HG02623 (cell line): ENCODE measurements at regions not wholly inside any gene's neighbourhood (a gene's known extent, or its start where the extent isn't known, plus 50 kb on each side); places are given as distances from the start of the nearest gene placed in this dataset.

ENCODE experiments used
- ATAC-seq: cut with Tn5 transposase; IDR thresholded peaks from one replicate; pipeline ENCODE4 v1.9.1; 2021; ENCODE audit warnings: moderate library complexity; ENCODE audit not compliant: unreplicated experiment

- peak; percentile 71 for ATAC-seq
Observed at GRCh38 chr2:204046145-204046544, 109.6 kb downstream of the ICOS start.

DNA sequence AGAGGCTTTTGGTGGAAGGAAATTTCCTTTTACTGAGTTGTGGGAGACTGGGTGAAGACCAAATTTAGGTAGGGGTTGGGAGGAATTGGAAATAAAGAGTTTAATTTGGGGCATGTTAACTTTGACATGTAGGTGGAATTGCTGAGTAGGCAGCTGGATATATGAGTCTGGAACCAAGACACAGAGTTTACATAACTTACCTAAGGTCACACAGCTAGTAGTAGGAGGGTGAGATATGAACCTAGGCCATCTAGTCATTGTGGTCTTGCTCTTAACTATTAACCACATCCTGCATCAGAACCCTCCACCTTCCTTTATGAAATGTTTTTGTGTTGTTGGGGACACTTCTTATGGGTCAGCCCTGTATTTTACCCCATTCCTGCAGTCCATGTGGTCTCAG, 113.1 kb downstream of the ICOS start:
- peak; percentile 51 for ATAC-seq

DNA sequence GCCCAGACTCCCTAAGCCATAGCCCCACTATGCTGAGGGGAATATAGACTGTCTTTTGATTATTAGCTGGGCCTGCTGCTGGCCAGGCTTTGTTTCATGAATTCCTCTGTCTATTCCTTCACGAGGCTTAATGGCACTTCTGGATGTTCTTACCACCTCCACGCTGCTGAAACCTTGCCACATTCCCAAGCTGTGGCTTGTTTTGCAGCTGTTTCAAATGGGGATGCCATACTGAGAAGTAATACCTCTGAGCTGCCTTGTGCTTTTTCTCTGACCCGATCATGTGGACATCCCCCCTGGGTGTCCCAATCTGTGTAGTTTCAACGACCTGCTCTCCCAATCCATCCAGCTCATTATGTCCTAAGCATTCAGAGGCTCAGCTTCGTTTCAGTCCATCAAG, 114.1 kb downstream of the ICOS start:
- no peak for ATAC-seq

DNA sequence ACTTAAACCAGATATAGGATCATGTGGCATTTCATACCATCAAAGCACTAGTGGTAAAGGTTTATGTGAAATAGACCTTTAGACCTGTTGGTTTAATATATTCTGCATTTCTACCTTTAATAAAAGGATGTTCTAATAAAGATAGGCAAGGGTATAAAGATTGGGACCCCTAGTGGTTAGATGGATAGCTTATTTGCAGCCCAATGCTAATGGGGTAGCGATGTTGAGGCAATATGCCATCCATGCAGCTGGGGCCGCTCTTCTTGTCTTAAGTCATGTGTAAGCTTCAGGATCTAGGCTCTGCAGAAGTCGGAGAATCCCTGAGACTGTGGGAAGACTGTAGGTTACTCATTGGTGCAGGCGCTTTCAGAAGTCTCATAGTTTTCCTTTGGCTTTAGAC, 114.9 kb downstream of the ICOS start:
- ATAC-seq, result no peak

GRCh38 chr2:204051984-204052556, 115.5 kb downstream of the ICOS start:
- ATAC-seq, result no peak

- no peak for ATAC-seq
Observed at GRCh38 chr2:204059016-204059415, 122.5 kb downstream of the ICOS start.

DNA sequence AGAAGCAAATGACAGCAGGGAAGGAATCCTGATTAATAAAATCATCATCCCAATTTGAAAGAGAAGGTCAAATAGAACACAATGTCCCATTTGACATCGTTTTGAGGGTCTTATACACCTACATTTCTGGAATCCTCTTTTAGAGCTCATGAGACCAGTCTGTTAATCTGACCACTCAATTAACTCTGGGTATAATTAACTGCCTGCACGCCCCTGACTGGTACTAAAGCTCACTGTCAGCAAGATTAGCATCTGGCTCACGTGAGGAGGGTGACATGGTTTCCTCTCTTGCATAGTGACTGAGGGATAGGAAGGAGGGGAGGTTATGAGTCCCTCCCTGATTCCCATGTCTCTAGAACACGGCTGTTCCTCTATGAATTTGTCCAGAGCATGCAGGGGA, 124.3 kb downstream of the ICOS start:
- no peak for ATAC-seq

DNA sequence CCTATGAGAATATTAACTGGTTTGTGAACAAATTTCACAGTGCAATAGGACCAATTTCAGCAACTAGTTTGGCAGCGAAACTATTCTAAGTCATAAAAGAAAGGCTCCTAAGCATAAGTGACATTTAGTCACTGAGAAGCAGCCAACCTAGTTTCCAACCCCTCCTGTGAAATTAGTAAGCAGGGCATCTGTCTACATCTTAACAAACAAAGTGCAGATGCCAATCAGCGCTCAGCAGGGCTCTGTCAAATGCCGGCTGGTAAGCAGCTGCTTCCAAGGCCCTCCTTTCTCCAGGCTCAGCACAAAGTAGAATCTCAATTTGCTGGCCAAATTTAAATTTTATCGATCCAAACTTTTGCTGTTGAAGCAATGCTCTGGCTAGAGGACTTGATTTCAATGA, 124.7 kb downstream of the ICOS start:
- no peak for ATAC-seq

- no peak for ATAC-seq
Observed at GRCh38 chr2:204064119-204064518, 127.6 kb downstream of the ICOS start.

- ATAC-seq, result no peak
Observed at GRCh38 chr2:204065566-204065965, 129.0 kb downstream of the ICOS start.

DNA sequence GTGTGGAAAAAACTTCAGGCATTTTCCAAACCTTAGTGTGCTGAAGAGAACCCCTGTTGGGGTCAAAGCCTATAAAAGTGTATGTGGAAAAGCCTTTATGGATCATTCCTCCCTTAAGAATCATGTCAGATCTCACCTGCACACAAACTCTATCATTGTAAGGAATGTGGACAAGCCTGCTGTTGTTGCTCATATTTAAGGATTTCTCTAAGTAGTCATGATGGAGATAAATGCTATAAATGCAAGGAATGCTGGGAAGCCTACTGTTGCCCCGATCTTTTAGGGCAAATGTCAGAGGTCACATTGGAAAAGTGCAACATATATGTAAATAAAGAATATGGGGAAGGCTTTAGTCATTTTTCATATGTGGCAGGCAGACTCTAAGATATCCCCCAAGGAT, 129.5 kb downstream of the ICOS start:
- no peak for ATAC-seq

- no peak for ATAC-seq
Observed at GRCh38 chr2:204069804-204070203, 133.2 kb downstream of the ICOS start.

DNA sequence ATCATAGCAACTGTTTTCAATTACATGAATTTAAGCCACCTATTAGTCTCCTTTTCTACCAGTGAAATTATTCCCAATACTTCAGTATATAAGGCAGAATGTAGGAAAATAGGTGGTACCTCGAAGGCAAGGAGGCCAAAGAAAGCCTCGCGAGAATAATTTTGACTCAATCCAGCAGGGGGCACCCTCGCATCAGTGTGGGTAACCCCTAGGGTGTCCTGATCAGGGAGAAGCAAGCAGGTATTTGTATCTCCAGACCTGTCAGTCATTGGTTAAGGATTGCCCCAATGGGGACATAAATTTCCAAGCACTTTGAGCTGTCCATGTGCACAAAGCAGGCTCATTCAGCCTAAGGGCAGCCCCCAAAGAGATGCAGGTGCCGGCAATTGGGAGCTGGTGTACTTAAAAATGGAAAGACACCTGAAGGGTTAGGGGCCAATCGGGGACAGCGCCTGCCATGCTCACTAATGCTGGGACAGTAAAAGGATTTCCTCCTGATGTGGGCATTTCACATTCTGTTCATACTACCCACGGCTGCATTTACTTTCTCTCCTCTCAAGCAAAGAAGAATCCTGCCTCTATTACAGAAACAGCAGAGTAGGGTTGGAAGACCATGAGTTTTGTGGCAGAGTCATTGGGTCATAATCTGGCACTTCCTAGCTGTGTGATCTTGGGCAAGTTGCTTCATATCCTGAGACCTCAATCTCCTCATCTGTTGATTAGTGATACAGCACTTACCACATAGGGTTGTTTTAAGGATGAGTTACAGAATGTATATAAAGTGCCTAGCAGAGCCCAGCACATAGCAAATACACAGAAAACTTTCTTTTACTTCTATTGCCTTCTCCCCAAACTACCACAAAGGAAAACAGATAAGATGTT, 136.1 kb downstream of the ICOS start:
- no peak for ATAC-seq

DNA sequence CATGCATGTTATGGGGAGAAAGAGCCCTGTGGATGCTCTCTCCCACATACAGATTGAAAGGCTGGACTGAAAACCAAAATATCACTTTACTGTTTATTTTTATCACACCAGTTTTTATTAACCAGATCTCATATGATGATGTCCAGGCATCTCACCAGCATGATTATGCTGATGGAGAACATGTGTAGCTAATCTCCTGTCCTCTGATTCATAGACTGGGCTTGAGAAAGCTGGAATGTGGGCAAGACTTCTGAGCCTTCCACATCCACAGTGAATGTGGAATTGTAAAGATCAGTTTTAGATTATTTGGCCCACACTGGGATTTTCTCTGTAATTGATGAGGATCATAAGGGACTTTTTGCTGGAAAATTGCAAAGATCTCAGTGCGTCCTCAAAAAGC, 137.9 kb downstream of the ICOS start:
- ATAC-seq, result no peak

DNA sequence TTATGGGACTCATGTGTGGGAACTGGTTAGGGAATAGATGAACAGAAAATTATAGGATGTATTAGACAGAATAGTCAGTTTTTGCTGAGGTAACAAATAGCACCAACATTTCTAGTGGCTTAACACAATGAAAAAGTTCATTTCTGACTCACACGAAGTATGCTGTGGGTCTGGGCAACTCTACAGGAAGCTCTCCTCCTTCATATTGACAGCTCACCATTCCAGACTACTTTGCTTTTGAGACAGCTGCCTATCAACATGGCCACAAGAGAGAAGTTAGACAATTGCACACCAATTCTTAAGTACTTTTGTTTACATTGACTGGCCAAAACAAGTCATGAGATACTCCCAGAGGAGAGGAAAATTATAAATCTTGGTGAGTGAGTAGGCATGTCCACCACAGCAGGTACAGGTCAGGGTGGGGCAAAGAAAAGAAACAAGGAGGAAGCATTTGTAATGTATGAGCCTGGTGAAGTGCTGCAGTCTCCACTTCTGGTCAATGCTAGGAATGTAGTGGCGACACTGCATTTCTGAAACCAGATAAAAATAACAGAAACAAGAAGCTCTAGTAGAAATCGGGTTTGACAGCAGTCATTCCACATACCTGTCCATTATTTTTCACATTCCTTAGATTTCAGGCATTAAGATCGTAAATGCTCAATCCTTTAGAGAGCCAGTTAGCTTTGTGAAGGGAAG, 141.6 kb downstream of the ICOS start:
- no peak for ATAC-seq

- ATAC-seq, result no peak
Observed at GRCh38 chr2:204081487-204082425, 145.2 kb downstream of the ICOS start.

DNA sequence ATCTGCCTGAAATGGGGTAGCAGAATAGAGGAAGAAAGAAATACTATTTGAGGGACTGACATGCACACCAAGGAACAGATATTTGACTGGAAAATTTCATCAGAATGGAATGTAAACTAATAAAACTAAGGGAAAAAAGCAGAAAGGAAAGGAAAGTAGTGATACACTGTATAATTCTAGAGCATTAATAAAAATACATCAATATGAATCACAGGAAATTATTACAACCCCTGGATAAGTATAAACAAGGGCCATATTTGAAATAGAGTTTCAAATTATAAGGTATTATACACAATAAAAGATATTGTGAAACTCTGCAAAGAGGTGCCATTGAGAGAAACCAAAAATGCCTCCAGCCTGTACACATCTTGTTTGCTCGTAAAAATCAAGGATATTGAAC, 149.6 kb downstream of the ICOS start:
- no peak for ATAC-seq

DNA sequence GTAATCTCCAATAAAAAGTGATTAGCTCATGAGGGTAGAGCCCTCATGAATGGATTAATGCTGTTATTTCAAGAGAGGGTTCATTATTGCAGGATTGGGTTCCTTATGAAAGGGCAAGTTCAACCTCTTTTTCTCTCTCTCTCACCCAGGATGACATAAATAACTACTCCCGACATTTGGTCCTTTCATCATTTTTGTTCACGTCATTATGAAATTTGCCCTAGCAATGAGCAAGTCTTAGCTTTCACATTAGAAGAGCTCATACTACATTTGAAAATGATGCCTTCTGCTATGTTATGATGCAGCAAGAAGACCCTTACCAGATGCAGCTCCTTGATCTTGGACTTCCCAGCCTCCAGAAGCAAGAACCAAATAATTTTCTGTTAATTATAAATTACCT, 152.5 kb downstream of the ICOS start:
- ATAC-seq, result no peak

GRCh38 chr2:204089574-204089973, 153.0 kb downstream of the ICOS start:
- ATAC-seq, result no peak

- no peak for ATAC-seq
Observed at GRCh38 chr2:204090021-204090420, 153.5 kb downstream of the ICOS start.

GRCh38 chr2:204104811-204105210, 168.2 kb downstream of the ICOS start:
- no peak for ATAC-seq
